NCI-H2107 treated with DMSO at 0.1 percent for 48 hours (cell line): ENCODE measurements at regions not wholly inside any gene's neighbourhood (a gene's known extent, or its start where the extent isn't known, plus 50 kb on each side); places are given as distances from the start of the nearest gene placed in this dataset.
"Not testable (repeated sequence)": the region's sequence is repeated elsewhere in the genome, so short reads cannot be mapped to it uniquely, and the experiment has no call there.

Experiments
- DNase-seq: peaks from one replicate; lab custom pipeline; 2025; ENCODE audit not compliant: unreplicated experiment; lab: John Stamatoyannopoulos, UW

GRCh38 chr13:105758918-105759860 is 776.3 kb downstream of the EFNB2 start:
- DNase-seq, result no peak

- no peak for DNase-seq
Observed at GRCh38 chr13:105740739-105741138, 794.7 kb downstream of the EFNB2 start.

- no peak for DNase-seq
Observed at GRCh38 chr13:105737688-105738087, 797.8 kb downstream of the EFNB2 start.

GRCh38 chr13:105735281-105735680 is 800.2 kb downstream of the EFNB2 start:
- DNase-seq, result peak; percentile 1

GRCh38 chr13:105732806-105733529 is 802.5 kb downstream of the EFNB2 start:
- no peak for DNase-seq

GRCh38 chr13:105725887-105726286 is 809.6 kb downstream of the EFNB2 start:
- no peak for DNase-seq

- DNase-seq, result no peak
Observed at GRCh38 chr13:105721016-105721415, 814.4 kb downstream of the EFNB2 start.

- no peak for DNase-seq
Observed at GRCh38 chr13:105719859-105720258, 815.6 kb downstream of the EFNB2 start.

GRCh38 chr13:105709181-105709580 is 826.3 kb downstream of the EFNB2 start:
- DNase-seq, result no peak

- no peak for DNase-seq
Observed at GRCh38 chr13:105703843-105704242, 831.6 kb downstream of the EFNB2 start.

- DNase-seq, result no peak
Observed at GRCh38 chr13:105702441-105702840, 833.0 kb downstream of the EFNB2 start.

GRCh38 chr13:105692769-105693168 is 842.7 kb downstream of the EFNB2 start:
- DNase-seq, result no peak

- DNase-seq, result no peak
Observed at GRCh38 chr13:105684216-105684615, 851.2 kb downstream of the EFNB2 start.

- DNase-seq, result no peak
Observed at GRCh38 chr13:105679838-105680237, 855.6 kb downstream of the EFNB2 start.

GRCh38 chr13:105678072-105678471 is 857.4 kb downstream of the EFNB2 start:
- no peak for DNase-seq

GRCh38 chr13:105672881-105673280 is 862.6 kb downstream of the EFNB2 start:
- no peak for DNase-seq

- not testable (repeated sequence) for DNase-seq
Observed at GRCh38 chr13:105671131-105671530, 864.3 kb downstream of the EFNB2 start.

GRCh38 chr13:105670179-105670990 is 865.1 kb downstream of the EFNB2 start:
- DNase-seq, result no peak

GRCh38 chr13:105665284-105665683 is 870.2 kb downstream of the EFNB2 start:
- no peak for DNase-seq

- DNase-seq, result no peak
Observed at GRCh38 chr13:105663182-105663581, 872.3 kb downstream of the EFNB2 start.

- no peak for DNase-seq
Observed at GRCh38 chr13:105660561-105660960, 874.9 kb downstream of the EFNB2 start.
